ENCODE measurements at regions not wholly inside any gene's neighbourhood (a gene's known extent, or its start where the extent isn't known, plus 50 kb on each side); places are given as distances from the start of the nearest gene placed in this dataset.

- H3K9me3 ChIP-seq = no peaks in the 10 kb centered on the region
- no peaks in the 10 kb centered on the region for H3K4me1 ChIP-seq
- ATAC-seq (no peak), DNase-seq (no peak)
- 80 to 82% (median 81%) methylated on average over 13 of the region's 13 CpGs for WGBS, 4 donors
- no peaks in the 10 kb centered on the region for H3K36me3 ChIP-seq
- intact Hi-C loops (cut with DNase I) = no loop called here
- H3K27ac ChIP-seq = no peak overlapping the region
- H3K27me3 ChIP-seq = no peaks in the 10 kb centered on the region
- TF ChIP-seq, protein P1, sequence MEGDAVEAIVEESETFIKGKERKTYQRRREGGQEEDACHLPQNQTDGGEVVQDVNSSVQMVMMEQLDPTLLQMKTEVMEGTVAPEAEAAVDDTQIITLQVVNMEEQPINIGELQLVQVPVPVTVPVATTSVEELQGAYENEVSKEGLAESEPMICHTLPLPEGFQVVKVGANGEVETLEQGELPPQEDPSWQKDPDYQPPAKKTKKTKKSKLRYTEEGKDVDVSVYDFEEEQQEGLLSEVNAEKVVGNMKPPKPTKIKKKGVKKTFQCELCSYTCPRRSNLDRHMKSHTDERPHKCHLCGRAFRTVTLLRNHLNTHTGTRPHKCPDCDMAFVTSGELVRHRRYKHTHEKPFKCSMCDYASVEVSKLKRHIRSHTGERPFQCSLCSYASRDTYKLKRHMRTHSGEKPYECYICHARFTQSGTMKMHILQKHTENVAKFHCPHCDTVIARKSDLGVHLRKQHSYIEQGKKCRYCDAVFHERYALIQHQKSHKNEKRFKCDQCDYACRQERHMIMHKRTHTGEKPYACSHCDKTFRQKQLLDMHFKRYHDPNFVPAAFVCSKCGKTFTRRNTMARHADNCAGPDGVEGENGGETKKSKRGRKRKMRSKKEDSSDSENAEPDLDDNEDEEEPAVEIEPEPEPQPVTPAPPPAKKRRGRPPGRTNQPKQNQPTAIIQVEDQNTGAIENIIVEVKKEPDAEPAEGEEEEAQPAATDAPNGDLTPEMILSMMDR (IDR thresholded peaks at IDR 0.05) = no peak
- TF ChIP-seq POLR2A (IDR thresholded peaks at IDR 0.05) = no peak
- no peak overlapping the region for H3K4me3 ChIP-seq
Observed at GRCh38 chr2:22893761-22894517, 491.0 kb upstream of the KLHL29 start.

- intact Hi-C loops (cut with DNase I) = no loop called here
- H3K36me3 ChIP-seq = no peaks in the 10 kb centered on the region
- H3K4me3 ChIP-seq = no peak overlapping the region
- peaks cover 0 to 3% (median 0%) of the 10 kb centered on the region in 9 donors for H3K27me3 ChIP-seq
- H3K9me3 ChIP-seq = no peaks in the 10 kb centered on the region
- ATAC-seq (peak in 1 of 4 donors; percentile 26), DNase-seq (no peak)
- H3K4me1 ChIP-seq = no peaks in the 10 kb centered on the region
- TF ChIP-seq, protein P1 (IDR thresholded peaks at IDR 0.05) = no peak
- TF ChIP-seq POLR2A (IDR thresholded peaks at IDR 0.05) = no peak
- WGBS, 4 donors = 29 to 36% (median 33%) methylated on average over 2 of the region's 2 CpGs
- no peak overlapping the region for H3K27ac ChIP-seq
Observed at GRCh38 chr2:22894761-22895160, 490.2 kb upstream of the KLHL29 start.

DNA sequence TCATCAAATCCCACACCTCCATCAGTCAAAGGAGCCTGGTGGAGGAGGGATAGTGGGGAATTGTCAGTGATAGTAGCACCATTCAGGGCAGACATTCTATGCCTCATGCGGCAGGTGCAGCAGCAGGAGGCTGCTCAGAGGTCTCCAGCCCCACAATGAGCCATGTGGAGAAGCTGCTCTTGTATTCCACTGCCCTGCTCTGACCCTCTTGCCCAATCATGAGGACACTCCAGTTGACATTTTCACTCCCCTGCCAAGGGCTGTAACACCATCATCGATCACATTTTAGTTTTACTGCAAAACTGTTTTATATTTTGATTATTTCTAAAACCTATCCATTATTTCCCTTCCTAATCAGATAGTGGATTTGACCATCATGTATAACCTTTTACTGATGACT lies 487.6 kb upstream of the KLHL29 start:
- no peak for ATAC-seq
- WGBS, 4 donors = 85 to 97% (median 92%) methylated on average over 2 of the region's 2 CpGs

DNA sequence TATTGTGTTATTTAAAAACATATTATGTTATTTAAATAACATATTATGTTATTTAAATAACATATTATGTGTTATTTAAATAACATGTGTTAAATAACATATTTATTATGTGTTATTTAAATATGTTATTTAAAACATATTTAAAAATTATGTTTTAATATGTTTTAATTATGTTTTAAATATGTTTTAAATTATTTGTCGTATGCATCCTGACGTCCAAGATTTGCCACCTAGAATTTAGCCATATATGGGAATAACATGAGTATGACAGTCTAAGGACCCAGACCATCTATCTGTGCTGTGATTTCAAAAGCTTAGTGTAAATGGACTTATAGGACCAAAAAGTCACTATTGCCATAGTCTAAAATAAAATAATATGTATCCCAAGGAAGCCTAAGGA lies 484.3 kb upstream of the KLHL29 start:
- Histone ChIP-seq H3K27ac (no peak overlapping the region), H3K36me3 (no peaks in the 10 kb centered on the region), H3K27me3 (peaks cover 0 to 3% (median 0%) of the 10 kb centered on the region in 9 donors), H3K4me3 (no peak overlapping the region), H3K4me1 (no peaks in the 10 kb centered on the region), H3K9me3 (no peaks in the 10 kb centered on the region)
- ATAC-seq (no peak), DNase-seq (no peak)
- 89 to 94% (median 92%) methylated on average over 2 of the region's 2 CpGs for WGBS, 4 donors
- TF ChIP-seq, protein P1 (IDR thresholded peaks at IDR 0.05) = no peak
- no peak for TF ChIP-seq POLR2A (IDR thresholded peaks at IDR 0.05)
- intact Hi-C loops (cut with DNase I) = loop anchor here in 4 of 10 donors (5.0 to 10.0 kb wide), 3 partner anchors 374 to 454 kb away; no protein-coding TSS in a partner anchor

More for the DNA sequence above, 487.6 kb upstream of the KLHL29 start:
- Histone ChIP-seq H3K4me3 (no peak overlapping the region), H3K27ac (no peak overlapping the region), H3K36me3 (no peaks in the 10 kb centered on the region), H3K27me3 (peaks cover 0 to 3% (median 0%) of the 10 kb centered on the region in 9 donors), H3K9me3 (no peaks in the 10 kb centered on the region), H3K4me1 (no peaks in the 10 kb centered on the region)
- intact Hi-C loops (cut with DNase I) = no loop called here
- no peak for TF ChIP-seq POLR2A (IDR thresholded peaks at IDR 0.05)
- no peak for DNase-seq

All from heart left ventricle (tissue), 16 donors.